PC-3 (cell line): ENCODE measurements at regions not wholly inside any gene's neighbourhood (a gene's known extent, or its start where the extent isn't known, plus 50 kb on each side); places are given as distances from the start of the nearest gene placed in this dataset.

Source experiments
- CTCF ChIP-seq: fragments of 300-600 bp; sonication (generic); conservative IDR thresholded peaks from 2 replicates; pipeline ENCODE4 v1.5.1; 2017; ENCODE audit warnings: antibody characterized with exemption, low read depth, mild to moderate bottlenecking, low read length
- EZH2 ChIP-seq: fragments of 300-600 bp; sonication (generic); IDR thresholded peaks from one replicate; pipeline ENCODE4 v1.6.1; 2017; ENCODE audit warnings: antibody characterized with exemption, mild to moderate bottlenecking, low read length; ENCODE audit not compliant: unreplicated experiment

DNA sequence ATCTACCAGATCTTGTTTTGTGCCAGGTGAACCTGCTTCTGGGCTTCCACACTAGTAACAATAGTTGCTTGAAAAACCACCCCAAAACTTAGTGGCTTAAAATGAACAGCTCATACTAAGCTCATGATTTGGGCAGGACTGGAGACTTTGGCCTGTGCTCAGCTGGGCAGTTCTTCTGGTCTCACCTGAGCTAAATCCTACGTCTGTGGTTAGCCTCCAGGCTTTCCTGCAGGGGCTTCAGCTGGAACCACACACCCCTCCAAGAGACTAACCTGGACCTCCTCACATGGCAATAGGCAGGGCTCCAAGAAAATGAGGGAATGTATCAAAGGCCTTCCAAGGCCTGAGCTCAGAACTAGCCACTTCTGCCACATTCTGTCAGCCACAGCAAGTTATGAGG, 144.1 kb downstream of the CD8B2 start:
- TF ChIP-seq EZH2: no peak
- no peak for TF ChIP-seq CTCF
